ENCODE measurements at regions not wholly inside any gene's neighbourhood (a gene's known extent, or its start where the extent isn't known, plus 50 kb on each side); places are given as distances from the start of the nearest gene placed in this dataset.

GRCh38 chr5:61991430-61991829, 314.6 kb upstream of the KIF2A start:
- Mint-ChIP-seq H3K4me1 (ENCODE audit: low read depth) (no peaks in the 10 kb centered on the region), H3K4me3 (no peak overlapping the region), H3K27ac (no peak overlapping the region), H3K27me3 (ENCODE audit: low read depth) (peaks cover 5% of the 10 kb centered on the region), H3K9me3 (peaks cover 0 to 3% of the 10 kb centered on the region in 2 donors), H3K36me3 (ENCODE audit: insufficient read depth in 2 of 2) (no peaks in the 10 kb centered on the region)
- DNase-seq, result no peak
- no peak for ATAC-seq (replicated peaks in 1 of 2)

GRCh38 chr5:61991866-61992265, 314.1 kb upstream of the KIF2A start:
- no peaks in the 10 kb centered on the region for H3K36me3 Mint-ChIP-seq (ENCODE audit: insufficient read depth in 2 of 2)
- no peak overlapping the region for H3K27ac Mint-ChIP-seq
- peaks cover 5% of the 10 kb centered on the region for H3K27me3 Mint-ChIP-seq (ENCODE audit: low read depth)
- DNase-seq (no peak), ATAC-seq (replicated peaks in 1 of 2) (no peak)
- no peaks in the 10 kb centered on the region for H3K4me1 Mint-ChIP-seq (ENCODE audit: low read depth)
- no peak overlapping the region for H3K4me3 Mint-ChIP-seq
- H3K9me3 Mint-ChIP-seq, result peaks cover 0 to 3% of the 10 kb centered on the region in 2 donors

GRCh38 chr5:61993295-61993927, 312.6 kb upstream of the KIF2A start:
- Mint-ChIP-seq H3K4me1 (ENCODE audit: low read depth) (no peaks in the 10 kb centered on the region), H3K27me3 (ENCODE audit: low read depth) (peaks cover 5% of the 10 kb centered on the region), H3K4me3 (no peak overlapping the region), H3K36me3 (ENCODE audit: insufficient read depth in 2 of 2) (no peaks in the 10 kb centered on the region), H3K9me3 (peaks cover 0 to 3% of the 10 kb centered on the region in 2 donors), H3K27ac (no peak overlapping the region)
- ATAC-seq (replicated peaks in 1 of 2) (no peak), DNase-seq (no peak)

GRCh38 chr5:61994171-61994570, 311.8 kb upstream of the KIF2A start:
- DNase-seq (no peak), ATAC-seq (replicated peaks in 1 of 2) (no peak)
- peaks cover 5% of the 10 kb centered on the region for H3K27me3 Mint-ChIP-seq (ENCODE audit: low read depth)
- H3K36me3 Mint-ChIP-seq (ENCODE audit: insufficient read depth in 2 of 2), result no peaks in the 10 kb centered on the region
- peaks cover 0 to 3% of the 10 kb centered on the region in 2 donors for H3K9me3 Mint-ChIP-seq
- no peak overlapping the region for H3K27ac Mint-ChIP-seq
- no peak overlapping the region for H3K4me3 Mint-ChIP-seq
- H3K4me1 Mint-ChIP-seq (ENCODE audit: low read depth), result no peaks in the 10 kb centered on the region

- Mint-ChIP-seq H3K4me3 (no peak overlapping the region), H3K9me3 (no peaks in the 10 kb centered on the region), H3K27ac (no peak overlapping the region), H3K36me3 (ENCODE audit: insufficient read depth in 2 of 2) (no peaks in the 10 kb centered on the region), H3K4me1 (ENCODE audit: low read depth) (no peaks in the 10 kb centered on the region), H3K27me3 (ENCODE audit: low read depth) (peaks cover 5% of the 10 kb centered on the region)
- ATAC-seq (replicated peaks in 1 of 2) (no peak), DNase-seq (no peak)
Measured at GRCh38 chr5:61995486-61995885, 310.5 kb upstream of the KIF2A start.

- no peak for ATAC-seq (replicated peaks in 1 of 2)
Measured at GRCh38 chr5:61999371-61999770, 306.6 kb upstream of the KIF2A start.

GRCh38 chr5:62000646-62001045, 305.4 kb upstream of the KIF2A start:
- Mint-ChIP-seq H3K4me3 (no peak overlapping the region), H3K27me3 (ENCODE audit: low read depth) (peaks cover 8% of the 10 kb centered on the region), H3K4me1 (ENCODE audit: low read depth) (no peaks in the 10 kb centered on the region), H3K9me3 (peaks cover 0 to 1% of the 10 kb centered on the region in 2 donors), H3K36me3 (ENCODE audit: insufficient read depth in 2 of 2) (no peaks in the 10 kb centered on the region), H3K27ac (no peak overlapping the region)
- ATAC-seq (replicated peaks in 1 of 2) (no peak), DNase-seq (no peak)

More at GRCh38 chr5:61999371-61999770, 306.6 kb upstream of the KIF2A start:
- no peak overlapping the region for H3K27ac Mint-ChIP-seq
- H3K9me3 Mint-ChIP-seq, result no peaks in the 10 kb centered on the region
- H3K27me3 Mint-ChIP-seq (ENCODE audit: low read depth), result no peaks in the 10 kb centered on the region
- no peaks in the 10 kb centered on the region for H3K36me3 Mint-ChIP-seq (ENCODE audit: insufficient read depth in 2 of 2)
- DNase-seq, result no peak
- no peaks in the 10 kb centered on the region for H3K4me1 Mint-ChIP-seq (ENCODE audit: low read depth)
- H3K4me3 Mint-ChIP-seq, result no peak overlapping the region

- H3K4me1 Mint-ChIP-seq (ENCODE audit: low read depth), result no peaks in the 10 kb centered on the region
- peaks cover 10% of the 10 kb centered on the region for H3K27me3 Mint-ChIP-seq (ENCODE audit: low read depth)
- no peak overlapping the region for H3K4me3 Mint-ChIP-seq
- peaks cover 0 to 2% of the 10 kb centered on the region in 2 donors for H3K9me3 Mint-ChIP-seq
- DNase-seq, result no peak
- ATAC-seq (replicated peaks in 1 of 2), result no peak
- H3K27ac Mint-ChIP-seq, result no peak overlapping the region
- no peaks in the 10 kb centered on the region for H3K36me3 Mint-ChIP-seq (ENCODE audit: insufficient read depth in 2 of 2)
Measured at GRCh38 chr5:62001640-62002039, 304.4 kb upstream of the KIF2A start.

GRCh38 chr5:62002436-62002835, 303.6 kb upstream of the KIF2A start:
- peaks cover 0 to 2% of the 10 kb centered on the region in 2 donors for H3K9me3 Mint-ChIP-seq
- DNase-seq (no peak), ATAC-seq (replicated peaks in 1 of 2) (no peak)
- peaks cover 10% of the 10 kb centered on the region for H3K27me3 Mint-ChIP-seq (ENCODE audit: low read depth)
- H3K4me1 Mint-ChIP-seq (ENCODE audit: low read depth), result no peaks in the 10 kb centered on the region
- H3K27ac Mint-ChIP-seq, result no peak overlapping the region
- no peaks in the 10 kb centered on the region for H3K36me3 Mint-ChIP-seq (ENCODE audit: insufficient read depth in 2 of 2)
- no peak overlapping the region for H3K4me3 Mint-ChIP-seq

GRCh38 chr5:62005551-62005950, 300.5 kb upstream of the KIF2A start:
- Mint-ChIP-seq H3K9me3 (peaks cover 0 to 2% of the 10 kb centered on the region in 2 donors), H3K27ac (no peak overlapping the region), H3K4me3 (no peak overlapping the region), H3K27me3 (ENCODE audit: low read depth) (peaks cover 10% of the 10 kb centered on the region), H3K36me3 (ENCODE audit: insufficient read depth in 2 of 2) (no peaks in the 10 kb centered on the region), H3K4me1 (ENCODE audit: low read depth) (no peaks in the 10 kb centered on the region)
- no peak for DNase-seq
- no peak for ATAC-seq (replicated peaks in 1 of 2)

GRCh38 chr5:62007457-62007856, 298.5 kb upstream of the KIF2A start:
- Mint-ChIP-seq H3K4me1 (ENCODE audit: low read depth) (no peaks in the 10 kb centered on the region), H3K27ac (no peak overlapping the region), H3K36me3 (ENCODE audit: insufficient read depth in 2 of 2) (no peaks in the 10 kb centered on the region), H3K27me3 (ENCODE audit: low read depth) (peaks cover 10% of the 10 kb centered on the region), H3K4me3 (no peak overlapping the region), H3K9me3 (peaks cover 0 to 2% of the 10 kb centered on the region in 2 donors)
- DNase-seq (no peak), ATAC-seq (replicated peaks in 1 of 2) (no peak)

- DNase-seq (no peak), ATAC-seq (replicated peaks in 1 of 2) (no peak)
- Mint-ChIP-seq H3K27me3 (ENCODE audit: low read depth) (no peaks in the 10 kb centered on the region), H3K36me3 (ENCODE audit: insufficient read depth in 2 of 2) (no peaks in the 10 kb centered on the region), H3K27ac (no peak overlapping the region), H3K9me3 (no peaks in the 10 kb centered on the region), H3K4me3 (no peak overlapping the region), H3K4me1 (ENCODE audit: low read depth) (no peaks in the 10 kb centered on the region)
Measured at GRCh38 chr5:62011089-62011664, 294.8 kb upstream of the KIF2A start.

GRCh38 chr5:62017092-62017491, 288.9 kb upstream of the KIF2A start:
- Mint-ChIP-seq H3K4me1 (ENCODE audit: low read depth) (no peaks in the 10 kb centered on the region), H3K4me3 (no peak overlapping the region), H3K9me3 (peaks cover 2% of the 10 kb centered on the region in 2 donors), H3K36me3 (ENCODE audit: insufficient read depth in 2 of 2) (no peaks in the 10 kb centered on the region), H3K27ac (no peak overlapping the region), H3K27me3 (ENCODE audit: low read depth) (no peaks in the 10 kb centered on the region)
- no peak for ATAC-seq (replicated peaks in 1 of 2)
- no peak for DNase-seq

GRCh38 chr5:62029303-62029702, 276.7 kb upstream of the KIF2A start:
- H3K36me3 Mint-ChIP-seq (ENCODE audit: insufficient read depth in 2 of 2), result no peaks in the 10 kb centered on the region
- no peak for ATAC-seq (replicated peaks in 1 of 2)
- no peak overlapping the region for H3K27ac Mint-ChIP-seq
- no peaks in the 10 kb centered on the region for H3K27me3 Mint-ChIP-seq (ENCODE audit: low read depth)
- no peak overlapping the region for H3K4me3 Mint-ChIP-seq
- H3K9me3 Mint-ChIP-seq, result peaks cover 2 to 12% of the 10 kb centered on the region in 2 donors
- no peak for DNase-seq
- no peaks in the 10 kb centered on the region for H3K4me1 Mint-ChIP-seq (ENCODE audit: low read depth)

Measured in activated T-cell treated with anti-CD3 and anti-CD28 coated beads, Interleukin-2, amount 50 U/mL, for 72 hours (primary cell).